PC-9 (cell line): ENCODE measurements at regions not wholly inside any gene's neighbourhood (a gene's known extent, or its start where the extent isn't known, plus 50 kb on each side); places are given as distances from the start of the nearest gene placed in this dataset.

Experiments
- BruUV-seq: library from RNA; stranded (reverse); fragments of 400-500 nt; replicated peaks from 2 replicates; lab custom pipeline; 2021; lab: Mats Ljungman, UMichigan
- CTCF ChIA-PET: fragments of 300-600 bp; sonication (Branson Sonifier 250); formaldehyde crosslinking; loops from one replicate; lab custom pipeline; 2022; ENCODE audit warnings: antibody characterized with exemption; lab: Charles Lee
- POLR2A ChIA-PET: fragments of 300-600 bp; sonication (Branson Sonifier 250); formaldehyde crosslinking; loops from one replicate; lab custom pipeline; 2022; ENCODE audit warnings: antibody characterized with exemption; ENCODE audit not compliant: unreplicated experiment; lab: Charles Lee
- DNase-seq, 2 experiments: peaks; one replicate each; pipeline versions ENCODE4 v3.0.0 to v3.0.0-alpha.2; 2015 to 2022; ENCODE audit warnings: mixed read lengths in 1 of 2
- H2AFZ ChIP-seq: fragments of 200-600 bp; sonication (generic); 2 replicates; pipeline ENCODE4 v1.8.1; 2017; ENCODE audit warnings: antibody characterized with exemption
- H3F3A ChIP-seq: fragments of 200-600 bp; sonication (generic); 2 replicates; pipeline ENCODE4 v1.8.1; 2017; ENCODE audit warnings: antibody characterized with exemption, mild to moderate bottlenecking, low read depth; ENCODE audit not compliant: insufficient read depth
- H3K27ac ChIP-seq: fragments of 200-600 bp; sonication (generic); 2 replicates; pipeline ENCODE4 v1.6.1; 2016; ENCODE audit warnings: mixed run types
- H3K27me3 ChIP-seq: fragments of 200-600 bp; sonication (generic); 2 replicates; pipeline ENCODE4 v1.6.1; 2016; ENCODE audit warnings: low read depth, mixed run types; ENCODE audit not compliant: insufficient read depth
- H3K36me3 ChIP-seq: fragments of 200-600 bp; sonication (generic); 2 replicates; pipeline ENCODE4 v1.6.1; 2016; ENCODE audit warnings: low read depth, mixed run types
- H3K4me1 ChIP-seq: fragments of 200-600 bp; sonication (generic); replicated peaks from 2 replicates; pipeline ENCODE4 v1.6.1; 2016; ENCODE audit warnings: mixed run types; ENCODE audit not compliant: insufficient read depth
- H3K4me2 ChIP-seq: fragments of 200-600 bp; sonication (generic); 2 replicates; pipeline ENCODE4 v1.6.1; 2017; ENCODE audit warnings: mixed run types
- H3K4me3 ChIP-seq: fragments of 200-600 bp; sonication (generic); 2 replicates; pipeline ENCODE4 v1.6.1; 2016; ENCODE audit warnings: mixed run types
- H3K79me2 ChIP-seq: fragments of 200-600 bp; sonication (generic); 2 replicates; pipeline ENCODE4 v1.6.1; 2017; ENCODE audit warnings: low read depth, mixed run types
- H3K9me2 ChIP-seq: fragments of 200-600 bp; sonication (generic); 2 replicates; pipeline ENCODE4 v1.8.1; 2017; ENCODE audit warnings: mild to moderate bottlenecking; ENCODE audit not compliant: insufficient read depth
- H3K9me3 ChIP-seq: fragments of 200-600 bp; sonication (generic); 2 replicates; pipeline ENCODE4 v1.8.1; 2016; ENCODE audit warnings: low read depth; ENCODE audit not compliant: insufficient read depth
- H4K20me1 ChIP-seq: fragments of 200-600 bp; sonication (generic); 2 replicates; pipeline ENCODE4 v1.8.1; 2017; ENCODE audit not compliant: insufficient read depth
- CTCF ChIP-seq: fragments of 200-600 bp; sonication (generic); conservative IDR thresholded peaks from 2 replicates; pipeline ENCODE4 v1.6.1; 2017; ENCODE audit warnings: mixed run types, antibody characterized with exemption, mild to moderate bottlenecking, moderate library complexity
- EZH2 ChIP-seq: fragments of 200-600 bp; sonication (generic); IDR thresholded peaks from 2 replicates; pipeline ENCODE4 v1.8.0; 2017; ENCODE audit warnings: antibody characterized with exemption, low read depth
- intact Hi-C: fragments of 100-400 bp; cut with micrococcal nuclease; formaldehyde crosslinking; loops from one replicate; pipeline ENCODE4 v1.10.0; 2022; ENCODE audit not compliant: unreplicated experiment

GRCh38 chr9:25207402-25208195, 470.6 kb downstream of the TUSC1 start:
- intact Hi-C loops, result no loop called here
- H2AFZ ChIP-seq, result no peak overlapping the region
- H3K79me2 ChIP-seq, result no peaks in the 10 kb centered on the region
- H3K4me2 ChIP-seq, result no peak overlapping the region
- no peaks in the 10 kb centered on the region for H3K9me3 ChIP-seq
- no peaks in the 10 kb centered on the region for H4K20me1 ChIP-seq
- no peaks in the 10 kb centered on the region for H3K27me3 ChIP-seq
- no peaks in the 10 kb centered on the region for H3K9me2 ChIP-seq
- no peak overlapping the region for H3K27ac ChIP-seq
- no peaks in the 10 kb centered on the region for H3K36me3 ChIP-seq
- DNase-seq, result no peak
- no peaks in the 10 kb centered on the region for H3K4me1 ChIP-seq
- ChIA-PET POLR2A (no interaction called here), CTCF (no interaction called here)
- H3K4me3 ChIP-seq, result no peak overlapping the region
- H3F3A ChIP-seq, result no peaks in the 10 kb centered on the region
- BruUV-seq, result no TSS peak
- TF ChIP-seq EZH2 (no peak), CTCF (no peak)

- ChIA-PET POLR2A (no interaction called here), CTCF (no interaction called here)
- Histone ChIP-seq H3K27ac (no peak overlapping the region), H3K4me3 (no peak overlapping the region), H3K9me3 (no peaks in the 10 kb centered on the region), H3K27me3 (no peaks in the 10 kb centered on the region), H3K4me1 (no peaks in the 10 kb centered on the region), H2AFZ (no peak overlapping the region), H3F3A (no peaks in the 10 kb centered on the region), H3K4me2 (no peak overlapping the region), H4K20me1 (no peaks in the 10 kb centered on the region), H3K36me3 (no peaks in the 10 kb centered on the region), H3K79me2 (no peaks in the 10 kb centered on the region), H3K9me2 (no peaks in the 10 kb centered on the region)
- TF ChIP-seq CTCF, result no peak
- TF ChIP-seq EZH2, result no peak
- no peak for DNase-seq
- intact Hi-C loops, result no loop called here
- no TSS peak for BruUV-seq
These were observed 472.2 kb downstream of the TUSC1 start for GRCh38 chr9:25206027-25206426.

GRCh38 chr9:25205285-25205684, 473.0 kb downstream of the TUSC1 start:
- TF ChIP-seq CTCF, result no peak
- no peak for TF ChIP-seq EZH2
- Histone ChIP-seq H3K27me3 (no peaks in the 10 kb centered on the region), H3K9me3 (no peaks in the 10 kb centered on the region), H3K36me3 (no peaks in the 10 kb centered on the region), H3F3A (no peaks in the 10 kb centered on the region), H3K4me1 (no peaks in the 10 kb centered on the region), H2AFZ (no peak overlapping the region), H3K27ac (no peak overlapping the region), H3K4me2 (no peak overlapping the region), H3K79me2 (no peaks in the 10 kb centered on the region), H3K4me3 (no peak overlapping the region), H4K20me1 (no peaks in the 10 kb centered on the region), H3K9me2 (no peaks in the 10 kb centered on the region)
- POLR2A ChIA-PET, result no interaction called here
- no TSS peak for BruUV-seq
- intact Hi-C loops, result no loop called here
- CTCF ChIA-PET, result no interaction called here
- DNase-seq, result no peak
